HepG2 (cell line): ENCODE measurements at regions not wholly inside any gene's neighbourhood (a gene's known extent, or its start where the extent isn't known, plus 50 kb on each side); places are given as distances from the start of the nearest gene placed in this dataset.

ENCODE experiments used
- ATAC-seq: fragments of 200-7000 bp; cut with Tn5 transposase; 3 replicates; pipeline ENCODE4 v1.9.1; 2020; ENCODE audit warnings: mild to moderate bottlenecking, moderate library complexity
- BruUV-seq: library from RNA; stranded (reverse); fragments of 400-500 nt; replicated peaks from 2 replicates; lab custom pipeline; 2021; lab: Mats Ljungman, UMichigan
- CTCF ChIA-PET: fragments of 300-600 bp; formaldehyde crosslinking; extraction: SDS; loops from one replicate; lab custom pipeline; 2021; ENCODE audit warnings: low total read pairs, inconsistent platforms, low intra/inter-chr PET ratio; lab: Yijun Ruan, JAX
- POLR2A ChIA-PET: fragments of 350-600 bp; sonication (Branson Sonifier 250); formaldehyde crosslinking; loops from one replicate; lab custom pipeline; 2020; ENCODE audit warnings: antibody characterized with exemption, inconsistent platforms; lab: Yijun Ruan, JAX
- DNase-seq: peaks from one replicate; pipeline ENCODE4 v3.0.0-alpha.2; 2015; ENCODE audit warnings: low spot score
- FAIRE-seq: peaks from 3 replicates; lab custom pipeline; 2011; peaks lifted over from hg19 to GRCh38; lab: Jason Lieb, UNC
- H2AFZ ChIP-seq: one replicate; pipeline ENCODE4 v1.6.1; 2011; ENCODE audit warnings: low read length, inconsistent platforms
- H3K27ac ChIP-seq: fragments of 300-600 bp; 3 replicates; pipeline ENCODE4 v1.8.0; 2011; ENCODE audit warnings: mixed run types, mild to moderate bottlenecking, mixed read lengths, low read length, inconsistent platforms; ENCODE audit not compliant: insufficient read depth; ENCODE audit errors: extremely low read length
- H3K27me3 ChIP-seq, 2 experiments: fragments of 200-600 bp in 1 of 2; 2 replicates in 1 of 2; 3 replicates in 1 of 2; pipeline versions ENCODE4 v1.6.0 to v1.8.0; 2011; ENCODE audit warnings: low read length in 2 of 2, mild to moderate bottlenecking in 2 of 2, moderate library complexity in 2 of 2, inconsistent platforms in 1 of 2; ENCODE audit not compliant: insufficient read depth in 2 of 2, control insufficient read depth in 1 of 2
- H3K36me3 ChIP-seq, 2 experiments: fragments of 200-600 bp in 1 of 2; replicated peaks in 1 of 2; 2 replicates in 1 of 2; 3 replicates in 1 of 2; pipeline versions ENCODE4 v1.5.1 to v1.8.0; 2011; ENCODE audit warnings: low read length in 2 of 2, inconsistent platforms in 1 of 2; ENCODE audit not compliant: insufficient read depth in 2 of 2, control insufficient read depth in 1 of 2
- H3K4me1 ChIP-seq: 2 replicates; pipeline ENCODE4 v1.5.1; 2012; ENCODE audit warnings: low read length, inconsistent platforms; ENCODE audit not compliant: insufficient read depth
- H3K4me2 ChIP-seq: 2 replicates; pipeline ENCODE4 v1.6.0; 2011; ENCODE audit warnings: low read depth, low read length, inconsistent platforms
- H3K4me3 ChIP-seq, 3 experiments: fragments of 200-600 bp in 1 of 3; sonication (generic), shearing (Covaris generic) in 1 of 3; replicated peaks in 1 of 3; 2 replicates each; pipeline ENCODE4 v1.5.1; 2011 to 2016; ENCODE audit warnings: low read length in 3 of 3, inconsistent platforms in 2 of 3, low read depth in 2 of 3, mild to moderate bottlenecking in 2 of 3, control low read depth in 1 of 3, mixed read lengths in 1 of 3; ENCODE audit not compliant: insufficient read depth in 1 of 3
- H3K79me2 ChIP-seq: one replicate; pipeline ENCODE4 v1.6.1; 2011; ENCODE audit warnings: low read length, inconsistent platforms; ENCODE audit not compliant: insufficient read depth
- H3K9ac ChIP-seq: 2 replicates; pipeline ENCODE4 v1.6.0; 2011; ENCODE audit warnings: mild to moderate bottlenecking, low read depth, low read length, inconsistent platforms; ENCODE audit not compliant: insufficient read depth
- H3K9me3 ChIP-seq: 2 replicates; pipeline ENCODE4 v1.5.1; 2012; ENCODE audit warnings: mild to moderate bottlenecking, low read length
- H4K20me1 ChIP-seq: 2 replicates; pipeline ENCODE4 v1.6.0; 2011; ENCODE audit warnings: inconsistent platforms, mild to moderate bottlenecking, low read length, moderate library complexity; ENCODE audit not compliant: insufficient read depth
- CEBPB ChIP-seq: IDR thresholded peaks from 2 replicates; pipeline ENCODE4 v1.6.1; 2011; ENCODE audit warnings: low read depth, low read length, improper control_type of control experiment, borderline replicate concordance
- EP300 ChIP-seq, 3 experiments: sonication (generic) in 1 of 3; formaldehyde crosslinking in 1 of 3; IDR thresholded peaks; 2 replicates each; pipeline versions ENCODE4 v1.5.1 to v1.6.1; 2011 to 2020; ENCODE audit warnings: low read depth in 2 of 3, low read length in 2 of 3, borderline replicate concordance in 1 of 3, improper control_type of control experiment in 1 of 3, mild to moderate bottlenecking in 1 of 3, missing genetic modification reagents in 1 of 3, moderate library complexity in 1 of 3
- KDM2A ChIP-seq: sonication (generic); formaldehyde crosslinking; IDR thresholded peaks from 2 replicates; pipeline ENCODE4 v1.4.0; 2020; ENCODE audit warnings: low read depth, missing genetic modification reagents, borderline replicate concordance
- KMT2A ChIP-seq: sonication (generic); formaldehyde crosslinking; IDR thresholded peaks from 2 replicates; pipeline ENCODE4 v1.4.0; 2020; ENCODE audit warnings: missing genetic modification reagents
- RBAK ChIP-seq: sonication (generic); formaldehyde crosslinking; IDR thresholded peaks from 2 replicates; pipeline ENCODE4 v1.5.1; 2020; ENCODE audit warnings: mild to moderate bottlenecking, missing genetic modification reagents
- SNAPC2 ChIP-seq: sonication (generic); formaldehyde crosslinking; IDR thresholded peaks from 2 replicates; pipeline ENCODE4 v1.8.1; 2022; ENCODE audit warnings: mild to moderate bottlenecking, missing genetic modification reagents
- SUZ12 ChIP-seq: fragments of 150-350 bp; IDR thresholded peaks from 2 replicates; pipeline ENCODE4 v1.6.1; 2014; ENCODE audit warnings: low read depth, low read length
- TBL1XR1 ChIP-seq: fragments of 150-350 bp; IDR thresholded peaks from 2 replicates; pipeline ENCODE4 v1.6.1; 2014; ENCODE audit warnings: borderline replicate concordance, low read length; ENCODE audit not compliant: partially characterized antibody
- U2AF2 ChIP-seq: fragments of 200-400 bp; formaldehyde crosslinking; IDR thresholded peaks from 2 replicates; pipeline ENCODE4 v1.6.1; 2017; ENCODE audit warnings: low read depth, mild to moderate bottlenecking, low read length
- ZNF414 ChIP-seq: sonication (generic); formaldehyde crosslinking; IDR thresholded peaks from 2 replicates; pipeline ENCODE4 v1.5.0; 2020; ENCODE audit warnings: missing genetic modification reagents
- ZNF792 ChIP-seq: IDR thresholded peaks from 2 replicates; pipeline ENCODE4 v1.6.1; 2016
- WGBS: methylation state at CpG from one replicate; pipeline ENCODE4 v1.1.6; 2017; ENCODE audit warnings: low lambda C conversion rate; 5-methylcytosine and 5-hydroxymethylcytosine counted together
- in situ Hi-C: cut with HindIII; loops from 2 replicates; pipeline ENCODE4 v1.10.0; 2017; ENCODE audit warnings: low pct_unique_long_range_greater_than_20kb; ENCODE audit not compliant: extremely low pct_ligation_motif_present
- intact Hi-C: fragments of 100-400 bp; cut with micrococcal nuclease; formaldehyde crosslinking; loops from one replicate; pipeline ENCODE4 v1.10.0; 2022; ENCODE audit not compliant: unreplicated experiment

GRCh38 chr10:55551603-55552002, 750.6 kb upstream of the PCDH15 start:
- H3K27ac ChIP-seq = no peak overlapping the region
- no TSS peak for BruUV-seq
- DNase-seq (no peak), FAIRE-seq (no peak), ATAC-seq (no peak)
- 0% methylated on average over 2 of the region's 2 CpGs for WGBS
- H3K4me1 ChIP-seq = no peaks in the 10 kb centered on the region
- H3K4me3 ChIP-seq = no peak overlapping the region
- no peaks in the 10 kb centered on the region for H3K36me3 ChIP-seq
- no peak overlapping the region for H3K9ac ChIP-seq
- ChIA-PET CTCF (no interaction called here), POLR2A (no interaction called here)
- in situ Hi-C loops (no loop called here), intact Hi-C loops (no loop called here)
- TF ChIP-seq ZNF414 (CRISPR knock-in tag) (no peak), KMT2A (CRISPR knock-in tag) (no peak), CEBPB (peak; percentile 57; the same call in 1 of the 2 replicates), RBAK (CRISPR knock-in tag) (no peak)
- no peaks in the 10 kb centered on the region for H3K79me2 ChIP-seq
- no peak overlapping the region for H2AFZ ChIP-seq
- H3K9me3 ChIP-seq = no peaks in the 10 kb centered on the region
- H3K4me2 ChIP-seq = no peak overlapping the region
- no peaks in the 10 kb centered on the region for H3K27me3 ChIP-seq
- no peaks in the 10 kb centered on the region for H4K20me1 ChIP-seq

- ChIA-PET POLR2A (no interaction called here), CTCF (no interaction called here)
- intact Hi-C loops (no loop called here), in situ Hi-C loops (no loop called here)
- no peak for FAIRE-seq
- DNase-seq = no peak
- Histone ChIP-seq H3K4me3 (no peak overlapping the region), H3K27ac (no peak overlapping the region), H3K27me3 (no peaks in the 10 kb centered on the region), H2AFZ (no peak overlapping the region), H4K20me1 (no peaks in the 10 kb centered on the region), H3K4me2 (no peak overlapping the region), H3K79me2 (no peaks in the 10 kb centered on the region), H3K36me3 (no peaks in the 10 kb centered on the region), H3K9ac (no peak overlapping the region), H3K4me1 (no peaks in the 10 kb centered on the region), H3K9me3 (no peaks in the 10 kb centered on the region)
- no peak for ATAC-seq
- WGBS = 5% methylated on average over 2 of the region's 2 CpGs
- no TSS peak for BruUV-seq
- TF ChIP-seq U2AF2 = no peak
- TF ChIP-seq SNAPC2 = no peak
- TF ChIP-seq ZNF792 (CRISPR knock-in tag) = no peak
- TF ChIP-seq KDM2A (CRISPR knock-in tag) = no peak
- no peak for TF ChIP-seq EP300 (IDR thresholded peaks at IDR 0.05; ENCODE audit: low read depth in 2 of 2, low read length in 2 of 2)
- TF ChIP-seq EP300 (CRISPR knock-in tag; IDR thresholded peaks at IDR 0.05; ENCODE audit: borderline replicate concordance) = no peak
- no peak for TF ChIP-seq SUZ12
- no peak for TF ChIP-seq TBL1XR1
These were observed 749.2 kb upstream of the PCDH15 start for GRCh38 chr10:55550236-55550635.
